Caco-2 (cell line): ENCODE measurements at regions not wholly inside any gene's neighbourhood (a gene's known extent, or its start where the extent isn't known, plus 50 kb on each side); places are given as distances from the start of the nearest gene placed in this dataset.

Experiments
- BruUV-seq: library from RNA; stranded (reverse); fragments of 400-500 nt; replicated peaks from 2 replicates; lab custom pipeline; 2021; lab: Mats Ljungman, UMichigan
- CTCF ChIA-PET: fragments of 300-600 bp; sonication (Branson Sonifier 250); formaldehyde crosslinking; loops from one replicate; lab custom pipeline; 2022; ENCODE audit warnings: antibody characterized with exemption; lab: Charles Lee
- POLR2A ChIA-PET: fragments of 300-600 bp; sonication (Branson Sonifier 250); formaldehyde crosslinking; loops from one replicate; lab custom pipeline; 2022; ENCODE audit warnings: antibody characterized with exemption; lab: Charles Lee
- DNase-seq, 2 experiments: peaks; one replicate each; pipeline versions ENCODE4 v3.0.0 to v3.0.0-alpha.2; 2020 to 2022
- H3K27me3 ChIP-seq: replicated peaks from 2 replicates; pipeline ENCODE4 v1.6.0; 2011; ENCODE audit warnings: low read length; ENCODE audit not compliant: control insufficient read depth, insufficient read depth
- H3K36me3 ChIP-seq: 2 replicates; pipeline ENCODE4 v1.5.1; 2011; ENCODE audit warnings: low read length; ENCODE audit not compliant: control insufficient read depth, insufficient read depth
- H3K4me1 ChIP-seq: fragments of 250-450 bp; sonication (Bioruptor Pico); 2 replicates; pipeline ENCODE4 v1.5.1; 2020; ENCODE audit warnings: mild to moderate bottlenecking
- H3K4me3 ChIP-seq: 2 replicates; pipeline ENCODE4 v1.5.1; 2011; ENCODE audit warnings: low read depth, mild to moderate bottlenecking, control low read depth, low read length
- H3K9me3 ChIP-seq: fragments of 250-450 bp; sonication (Bioruptor Pico); 2 replicates; pipeline ENCODE4 v1.5.1; 2020; ENCODE audit warnings: mild to moderate bottlenecking, moderate library complexity
- H3K27ac Mint-ChIP-seq: one replicate; pipeline ENCODE4 v1.8.0; 2022; ENCODE audit warnings: mixed read lengths; ENCODE audit not compliant: unreplicated experiment
- H3K27me3 Mint-ChIP-seq: one replicate; pipeline ENCODE4 v1.8.0; 2022; ENCODE audit warnings: mixed read lengths; ENCODE audit not compliant: insufficient read depth, unreplicated experiment
- H3K36me3 Mint-ChIP-seq: one replicate; pipeline ENCODE4 v1.8.0; 2022; ENCODE audit warnings: mild to moderate bottlenecking, mixed read lengths; ENCODE audit not compliant: insufficient read depth, unreplicated experiment
- H3K4me1 Mint-ChIP-seq: one replicate; pipeline ENCODE4 v1.8.0; 2022; ENCODE audit warnings: low read depth, mixed read lengths; ENCODE audit not compliant: unreplicated experiment
- H3K4me3 Mint-ChIP-seq: one replicate; pipeline ENCODE4 v1.8.0; 2022; ENCODE audit warnings: mild to moderate bottlenecking, moderate library complexity, mixed read lengths; ENCODE audit not compliant: unreplicated experiment
- H3K9me3 Mint-ChIP-seq: one replicate; pipeline ENCODE4 v1.8.0; 2022; ENCODE audit warnings: mixed read lengths; ENCODE audit not compliant: unreplicated experiment
- CTCF ChIP-seq, 2 experiments: fragments of 200-600 bp in 1 of 2; IDR thresholded peaks; 1 replicate in 1 of 2; 2 replicates in 1 of 2; pipeline versions ENCODE4 v1.5.1 to v1.8.0; 2011 to 2022; ENCODE audit warnings: antibody characterized with exemption in 1 of 2, control low read depth in 1 of 2, inconsistent platforms in 1 of 2, low read depth in 1 of 2, low read length in 1 of 2, mild to moderate bottlenecking in 1 of 2, moderate library complexity in 1 of 2; ENCODE audit not compliant: insufficient read depth in 1 of 2, severe bottlenecking in 1 of 2, unreplicated experiment in 1 of 2
- intact Hi-C: fragments of 100-400 bp; cut with micrococcal nuclease; formaldehyde crosslinking; loops from one replicate; pipeline ENCODE4 v1.10.0; 2022; ENCODE audit not compliant: unreplicated experiment

GRCh38 chr2:146873056-146873455 is 971.8 kb upstream of the ACVR2A start:
- Histone ChIP-seq H3K9me3 (no peaks in the 10 kb centered on the region), H3K36me3 (no peaks in the 10 kb centered on the region), H3K4me1 (no peaks in the 10 kb centered on the region), H3K4me3 (no peak overlapping the region), H3K27me3 (no peaks in the 10 kb centered on the region)
- Mint-ChIP-seq H3K36me3 (no peaks in the 10 kb centered on the region), H3K27me3 (no peaks in the 10 kb centered on the region), H3K4me3 (no peak overlapping the region), H3K27ac (no peak overlapping the region), H3K4me1 (no peaks in the 10 kb centered on the region), H3K9me3 (no peaks in the 10 kb centered on the region)
- CTCF ChIA-PET = no interaction called here
- no peak for TF ChIP-seq CTCF (IDR thresholded peaks at IDR 0.05; ENCODE audit: insufficient read depth in 1 of 2, low read depth in 1 of 2, low read length in 1 of 2, severe bottlenecking in 1 of 2, unreplicated experiment in 1 of 2)
- no peak for DNase-seq
- no TSS peak for BruUV-seq
- intact Hi-C loops = no loop called here
- POLR2A ChIA-PET = no interaction called here

- H3K27ac Mint-ChIP-seq = no peak overlapping the region
Observed at GRCh38 chr2:146870691-146871090, 974.1 kb upstream of the ACVR2A start.

GRCh38 chr2:146869328-146869727 is 975.5 kb upstream of the ACVR2A start:
- no peak for TF ChIP-seq CTCF (IDR thresholded peaks at IDR 0.05; ENCODE audit: insufficient read depth in 1 of 2, low read depth in 1 of 2, low read length in 1 of 2, severe bottlenecking in 1 of 2, unreplicated experiment in 1 of 2)
- Histone ChIP-seq H3K4me3 (no peak overlapping the region), H3K36me3 (no peaks in the 10 kb centered on the region), H3K27me3 (no peaks in the 10 kb centered on the region), H3K4me1 (no peaks in the 10 kb centered on the region), H3K9me3 (no peaks in the 10 kb centered on the region; the same call in 1 of the 2 replicates)
- H3K36me3 Mint-ChIP-seq = no peaks in the 10 kb centered on the region
- CTCF ChIA-PET = no interaction called here
- no TSS peak for BruUV-seq
- no peak overlapping the region for H3K27ac Mint-ChIP-seq
- POLR2A ChIA-PET = no interaction called here
- no peaks in the 10 kb centered on the region for H3K27me3 Mint-ChIP-seq
- no peak overlapping the region for H3K4me3 Mint-ChIP-seq
- H3K4me1 Mint-ChIP-seq = no peaks in the 10 kb centered on the region
- DNase-seq = no peak
- intact Hi-C loops = no loop called here
- no peaks in the 10 kb centered on the region for H3K9me3 Mint-ChIP-seq

More at GRCh38 chr2:146870691-146871090, 974.1 kb upstream of the ACVR2A start:
- no peaks in the 10 kb centered on the region for H3K9me3 ChIP-seq
- no peak for TF ChIP-seq CTCF (IDR thresholded peaks at IDR 0.05; ENCODE audit: insufficient read depth in 1 of 2, low read depth in 1 of 2, low read length in 1 of 2, severe bottlenecking in 1 of 2, unreplicated experiment in 1 of 2)
- CTCF ChIA-PET = no interaction called here
- Mint-ChIP-seq H3K27me3 (no peaks in the 10 kb centered on the region), H3K36me3 (no peaks in the 10 kb centered on the region), H3K9me3 (no peaks in the 10 kb centered on the region), H3K4me3 (no peak overlapping the region), H3K4me1 (no peaks in the 10 kb centered on the region)
- no peak for DNase-seq
- BruUV-seq = no TSS peak
- no peaks in the 10 kb centered on the region for H3K36me3 ChIP-seq
- no peaks in the 10 kb centered on the region for H3K4me1 ChIP-seq
- intact Hi-C loops = no loop called here
- H3K4me3 ChIP-seq = no peak overlapping the region
- no peaks in the 10 kb centered on the region for H3K27me3 ChIP-seq
- POLR2A ChIA-PET = no interaction called here
